Hepatocyte (in vitro differentiated cells): ENCODE measurements at regions not wholly inside any gene's neighbourhood (a gene's known extent, or its start where the extent isn't known, plus 50 kb on each side); places are given as distances from the start of the nearest gene placed in this dataset.

Source experiments
- DNase-seq: peaks from one replicate; pipeline ENCODE4 v3.0.0-alpha.2; 2016; ENCODE audit warnings: low spot score
- H2AFZ ChIP-seq: fragments of 200-600 bp; sonication (generic); 2 replicates; pipeline ENCODE4 v1.6.0; 2016; ENCODE audit warnings: antibody characterized with exemption, mild to moderate bottlenecking
- H3K27ac ChIP-seq: fragments of 200-600 bp; sonication (generic); 2 replicates; pipeline ENCODE4 v1.5.1; 2016; ENCODE audit warnings: mild to moderate bottlenecking
- H3K27me3 ChIP-seq: fragments of 200-600 bp; sonication (generic); 2 replicates; pipeline ENCODE4 v1.6.1; 2016
- H3K36me3 ChIP-seq: fragments of 200-600 bp; sonication (generic); replicated peaks from 2 replicates; pipeline ENCODE4 v1.5.1; 2016; ENCODE audit warnings: low read depth; ENCODE audit not compliant: insufficient read depth
- H3K4me1 ChIP-seq: fragments of 200-600 bp; sonication (generic); 2 replicates; pipeline ENCODE4 v1.5.1; 2016; ENCODE audit warnings: mild to moderate bottlenecking, moderate library complexity; ENCODE audit not compliant: insufficient read depth
- H3K4me2 ChIP-seq: fragments of 200-600 bp; sonication (generic); 2 replicates; pipeline ENCODE4 v1.6.0; 2016
- H3K4me3 ChIP-seq: fragments of 200-600 bp; sonication (generic); 2 replicates; pipeline ENCODE4 v1.5.1; 2016; ENCODE audit warnings: mild to moderate bottlenecking
- H3K79me2 ChIP-seq: fragments of 200-600 bp; sonication (generic); 2 replicates; pipeline ENCODE4 v1.6.0; 2017; ENCODE audit warnings: mild to moderate bottlenecking
- H3K9me2 ChIP-seq: fragments of 200-600 bp; sonication (generic); replicated peaks from 2 replicates; pipeline ENCODE4 v1.6.0; 2017; ENCODE audit warnings: mild to moderate bottlenecking; ENCODE audit not compliant: insufficient read depth
- H3K9me3 ChIP-seq: fragments of 200-600 bp; sonication (generic); 2 replicates; pipeline ENCODE4 v1.5.1; 2016; ENCODE audit warnings: low read depth, mild to moderate bottlenecking
- H4K20me1 ChIP-seq: fragments of 200-600 bp; sonication (generic); 2 replicates; pipeline ENCODE4 v1.6.0; 2016; ENCODE audit warnings: mild to moderate bottlenecking; ENCODE audit not compliant: insufficient read depth, poor library complexity, severe bottlenecking
- CTCF ChIP-seq: fragments of 200-600 bp; sonication (generic); IDR thresholded peaks from 2 replicates; pipeline ENCODE4 v1.5.1; 2016; ENCODE audit warnings: antibody characterized with exemption, mild to moderate bottlenecking; ENCODE audit not compliant: poor library complexity
- EZH2 ChIP-seq: fragments of 200-600 bp; sonication (generic); IDR thresholded peaks from 2 replicates; pipeline ENCODE4 v1.6.1; 2016; ENCODE audit warnings: antibody characterized with exemption, mild to moderate bottlenecking, borderline replicate concordance
- EZH2phosphoT487 ChIP-seq: fragments of 200-600 bp; sonication (generic); IDR thresholded peaks from one replicate; pipeline ENCODE4 v1.6.1; 2018; ENCODE audit warnings: antibody characterized with exemption, mild to moderate bottlenecking, low read depth, moderate library complexity; ENCODE audit not compliant: unreplicated experiment, severe bottlenecking
- WGBS: methylation state at CpG from one replicate; pipeline ENCODE4 v1.1.6; 2016; ENCODE audit warnings: low lambda C conversion rate; ENCODE audit errors: missing lambda C conversion rate; 5-methylcytosine and 5-hydroxymethylcytosine counted together

GRCh38 chr22:34379825-34380224, 459.5 kb upstream of the LARGE1 start:
- H4K20me1 ChIP-seq = no peaks in the 10 kb centered on the region
- no peak for DNase-seq
- H3K36me3 ChIP-seq = no peaks in the 10 kb centered on the region
- no peaks in the 10 kb centered on the region for H3K9me3 ChIP-seq
- H2AFZ ChIP-seq = no peak overlapping the region
- TF ChIP-seq EZH2phosphoT487 (no peak), EZH2 (no peak), CTCF (no peak)
- H3K4me1 ChIP-seq = no peaks in the 10 kb centered on the region
- H3K79me2 ChIP-seq = no peaks in the 10 kb centered on the region
- no peaks in the 10 kb centered on the region for H3K27me3 ChIP-seq
- no peak overlapping the region for H3K4me3 ChIP-seq
- WGBS = 80% methylated on average over 2 of the region's 2 CpGs
- no peak overlapping the region for H3K27ac ChIP-seq
- no peak overlapping the region for H3K4me2 ChIP-seq
- H3K9me2 ChIP-seq = no peaks in the 10 kb centered on the region

- TF ChIP-seq EZH2phosphoT487 (no peak), EZH2 (no peak), CTCF (no peak)
- H3K4me1 ChIP-seq = no peaks in the 10 kb centered on the region
- no peaks in the 10 kb centered on the region for H4K20me1 ChIP-seq
- H3K9me2 ChIP-seq = no peaks in the 10 kb centered on the region
- WGBS = 84% methylated on average over 4 of the region's 4 CpGs
- no peak for DNase-seq
- no peak overlapping the region for H3K4me3 ChIP-seq
- no peaks in the 10 kb centered on the region for H3K9me3 ChIP-seq
- no peak overlapping the region for H3K27ac ChIP-seq
- no peak overlapping the region for H3K4me2 ChIP-seq
- H3K79me2 ChIP-seq = no peaks in the 10 kb centered on the region
- no peak overlapping the region for H2AFZ ChIP-seq
- H3K36me3 ChIP-seq = no peaks in the 10 kb centered on the region
- no peaks in the 10 kb centered on the region for H3K27me3 ChIP-seq
Observed at GRCh38 chr22:34380532-34380931, 460.3 kb upstream of the LARGE1 start.

GRCh38 chr22:34390400-34390799, 470.1 kb upstream of the LARGE1 start:
- Histone ChIP-seq H3K79me2 (no peaks in the 10 kb centered on the region), H4K20me1 (no peaks in the 10 kb centered on the region), H3K4me1 (no peaks in the 10 kb centered on the region), H3K36me3 (no peaks in the 10 kb centered on the region), H3K27me3 (no peaks in the 10 kb centered on the region), H3K4me3 (no peak overlapping the region), H3K27ac (no peak overlapping the region), H3K9me2 (no peaks in the 10 kb centered on the region), H2AFZ (no peak overlapping the region), H3K9me3 (no peaks in the 10 kb centered on the region), H3K4me2 (no peak overlapping the region)
- WGBS = 49% methylated on average over 3 of the region's 3 CpGs
- no peak for TF ChIP-seq EZH2phosphoT487
- TF ChIP-seq CTCF = no peak
- TF ChIP-seq EZH2 = no peak
- DNase-seq = no peak

GRCh38 chr22:34395370-34395769, 475.1 kb upstream of the LARGE1 start:
- Histone ChIP-seq H3K27me3 (no peaks in the 10 kb centered on the region), H4K20me1 (no peaks in the 10 kb centered on the region), H3K4me3 (no peak overlapping the region), H3K9me3 (no peaks in the 10 kb centered on the region), H3K36me3 (no peaks in the 10 kb centered on the region), H3K4me1 (no peaks in the 10 kb centered on the region), H3K4me2 (no peak overlapping the region), H2AFZ (no peak overlapping the region), H3K9me2 (no peaks in the 10 kb centered on the region), H3K79me2 (no peaks in the 10 kb centered on the region), H3K27ac (no peak overlapping the region)
- TF ChIP-seq EZH2 (no peak), EZH2phosphoT487 (no peak), CTCF (no peak)
- 68% methylated on average over 4 of the region's 4 CpGs for WGBS
- no peak for DNase-seq
